K562 (cell line): ENCODE measurements at regions not wholly inside any gene's neighbourhood (a gene's known extent, or its start where the extent isn't known, plus 50 kb on each side); places are given as distances from the start of the nearest gene placed in this dataset.

Source experiments
- EHMT2 ChIP-seq: fragments of 450-650 bp; IDR thresholded peaks from 2 replicates; pipeline ENCODE4 v1.6.1; 2018; ENCODE audit warnings: antibody characterized with exemption
- EP400 ChIP-seq: fragments of 450-650 bp; IDR thresholded peaks from 2 replicates; pipeline ENCODE4 v1.6.1; 2017; ENCODE audit warnings: antibody characterized with exemption, mild to moderate bottlenecking, moderate library complexity
- MGA ChIP-seq: fragments of 450-650 bp; IDR thresholded peaks from 2 replicates; pipeline ENCODE4 v1.6.1; 2016; ENCODE audit warnings: mild to moderate bottlenecking, moderate library complexity
- NRF1 ChIP-seq, 2 experiments: fragments of 450-650 bp; IDR thresholded peaks in 1 of 2; conservative IDR thresholded peaks in 1 of 2; 2 replicates each; pipeline ENCODE4 v1.6.1; 2014; ENCODE audit warnings: mild to moderate bottlenecking in 2 of 2
- PHF8 ChIP-seq: fragments of 200-600 bp; sonication (generic); IDR thresholded peaks from 2 replicates; pipeline ENCODE4 v1.6.1; 2012; ENCODE audit warnings: mixed run types, mild to moderate bottlenecking, inconsistent platforms, low read length, moderate library complexity, borderline replicate concordance
- POLR2H ChIP-seq: IDR thresholded peaks from 2 replicates; pipeline ENCODE4 v1.6.1; 2016; ENCODE audit warnings: missing genetic modification characterization, low read depth, mild to moderate bottlenecking, control low read depth, missing compliant biosample characterization, moderate library complexity
- RBFOX2 ChIP-seq: fragments of 200-400 bp; formaldehyde crosslinking; IDR thresholded peaks from 2 replicates; pipeline ENCODE4 v1.6.1; 2017; ENCODE audit warnings: low read depth, mild to moderate bottlenecking, low read length, moderate library complexity
- TAF7 ChIP-seq: fragments of 450-650 bp; IDR thresholded peaks from 2 replicates; pipeline ENCODE4 v1.6.1; 2016; ENCODE audit warnings: missing genetic modification characterization, missing compliant biosample characterization
- TAF9B ChIP-seq: fragments of 450-650 bp; IDR thresholded peaks from 2 replicates; pipeline ENCODE4 v1.6.1; 2018; ENCODE audit warnings: mild to moderate bottlenecking; ENCODE audit not compliant: partially characterized antibody
- ZSCAN29 ChIP-seq: fragments of 450-650 bp; IDR thresholded peaks from 2 replicates; pipeline ENCODE4 v1.6.1; 2017

DNA sequence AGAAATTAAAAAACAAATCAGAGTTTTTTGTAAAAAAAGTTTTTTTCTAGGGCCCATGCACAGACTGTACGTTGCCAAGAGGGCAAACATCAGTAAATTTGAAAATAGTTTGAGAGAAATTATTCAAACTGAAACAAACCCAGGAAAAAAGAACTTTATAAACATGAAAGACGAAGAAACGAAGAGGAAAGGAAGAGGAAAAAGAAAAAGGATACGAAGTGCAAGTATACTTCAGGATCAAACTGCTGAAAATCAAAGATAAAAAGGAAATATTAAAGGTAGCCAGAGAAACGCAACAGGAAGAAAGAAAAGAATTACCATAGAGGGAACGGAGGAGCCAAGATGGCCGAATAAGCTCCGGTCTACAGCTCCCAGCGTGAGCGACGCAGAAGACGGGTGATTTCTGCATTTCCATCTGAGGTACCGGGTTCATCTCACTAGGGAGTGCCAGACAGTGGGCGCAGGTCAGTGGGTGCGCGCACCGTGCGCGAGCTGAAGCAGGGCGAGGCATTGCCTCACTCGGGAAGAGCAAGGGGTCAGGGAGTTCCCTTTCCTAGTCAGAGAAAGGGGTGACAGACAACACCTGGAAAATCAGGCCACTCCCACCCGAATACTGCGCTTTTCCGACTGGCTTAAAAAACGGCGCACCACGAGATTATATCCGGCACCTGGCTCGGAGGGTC is 94.4 kb upstream of the GAS1 start (continued):
- TF ChIP-seq MGA, result peak; percentile 22; the same call in 1 of the 2 replicates
- TF ChIP-seq TAF7, result peak; percentile 52; the same call in 1 of the 2 replicates
- 0 out of 2 replicates have a peak, but pooled peaks have one; percentile 38 for TF ChIP-seq POLR2H (tag)
- TF ChIP-seq ZSCAN29, result 0 out of 2 replicates have a peak, but pooled peaks have one; percentile 45
- TF ChIP-seq EP400, result peak; percentile 35; the same call in 1 of the 2 replicates
- peak; percentile 14; the same call in 1 of the 2 replicates for TF ChIP-seq PHF8
- TF ChIP-seq RBFOX2, result 0 out of 2 replicates have a peak, but pooled peaks have one; percentile 23
- peak; percentile 46 for TF ChIP-seq TAF9B
- peak; percentile 48; the same call in 1 of the 2 replicates for TF ChIP-seq EHMT2
- peak; percentile 44 to 61; a peak in 3 of 4 replicates for TF ChIP-seq NRF1 (conservative IDR thresholded peaks at IDR 0.05 in 1 of 2, IDR thresholded peaks at IDR 0.05 in 1 of 2)
